ENCODE measurements at regions not wholly inside any gene's neighbourhood (a gene's known extent, or its start where the extent isn't known, plus 50 kb on each side); places are given as distances from the start of the nearest gene placed in this dataset.

DNA sequence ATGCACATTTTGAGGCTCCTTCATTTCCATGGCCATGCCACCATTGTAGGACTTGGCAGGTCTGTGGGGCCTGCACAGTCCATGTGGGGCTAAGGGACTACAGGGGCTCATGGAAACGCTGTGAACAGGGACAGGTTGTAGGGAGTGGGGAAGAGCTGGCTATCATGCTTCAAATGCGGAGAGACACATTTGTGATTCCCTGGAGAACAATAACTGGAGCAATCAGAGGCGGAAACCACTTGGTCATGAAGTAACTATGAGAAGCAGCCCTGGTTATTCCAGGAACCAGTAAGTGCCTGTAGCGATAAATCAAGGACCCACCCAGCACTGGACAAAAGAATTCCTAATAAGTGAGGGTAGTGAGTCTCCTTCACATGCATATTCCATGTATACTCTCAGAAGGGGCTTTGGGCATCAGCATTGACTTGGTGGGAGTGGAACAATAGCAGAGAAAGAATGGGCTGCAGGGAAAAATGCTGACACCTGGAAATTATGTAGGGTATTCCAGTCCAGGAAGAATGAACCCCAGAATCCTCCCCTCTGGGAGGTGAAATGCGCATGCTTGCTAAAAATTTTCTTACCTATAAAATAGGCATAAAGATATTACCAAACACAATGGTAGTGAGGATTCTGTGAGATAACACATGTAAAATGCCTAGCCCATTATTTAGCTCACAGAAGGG is 251.4 kb upstream of the ROPN1 start:
- DNase-seq (ENCODE audit: low read depth in 2 of 2): no peak

DNA sequence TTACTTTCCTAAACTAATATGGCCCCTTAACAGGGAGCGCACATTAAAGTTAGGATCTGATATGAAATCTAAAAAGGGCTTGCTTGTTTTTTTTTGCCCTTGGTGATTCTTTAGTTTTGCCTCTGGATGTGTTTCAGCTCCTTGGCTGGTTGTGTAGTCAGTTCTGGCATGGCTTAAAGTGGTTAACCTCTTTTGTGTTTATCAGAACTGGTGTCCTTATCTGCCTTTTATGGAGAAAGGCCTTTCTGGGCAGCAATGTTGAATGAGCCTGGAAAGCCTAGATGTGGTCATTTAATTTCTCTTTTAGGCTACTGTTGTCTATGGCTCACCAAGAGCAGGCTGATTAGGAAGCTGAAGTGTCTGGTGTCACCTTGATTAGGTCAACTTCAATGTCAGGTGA is 254.5 kb upstream of the ROPN1 start:
- DNase-seq (ENCODE audit: low read depth in 2 of 2): no peak

DNA sequence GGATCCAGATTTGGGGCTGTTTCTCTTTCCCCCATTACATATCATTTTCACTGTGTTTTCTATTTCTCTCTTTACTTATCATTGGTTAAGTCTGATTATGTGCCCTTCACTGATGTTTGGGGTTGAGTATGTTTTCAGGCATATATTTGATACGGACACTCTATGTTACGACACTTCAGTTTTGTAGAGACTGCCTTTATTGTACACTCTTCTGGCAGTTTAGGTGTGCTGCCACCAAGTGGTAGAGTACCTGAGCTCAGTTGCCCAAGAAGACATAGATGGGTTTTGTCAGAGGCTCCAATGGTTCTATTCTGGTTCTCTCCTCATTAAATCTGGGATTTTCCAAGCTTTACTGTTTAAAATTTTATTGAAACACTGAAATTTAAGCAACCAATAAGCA is 255.0 kb upstream of the ROPN1 start:
- DNase-seq (ENCODE audit: low read depth in 2 of 2): no peak

DNA sequence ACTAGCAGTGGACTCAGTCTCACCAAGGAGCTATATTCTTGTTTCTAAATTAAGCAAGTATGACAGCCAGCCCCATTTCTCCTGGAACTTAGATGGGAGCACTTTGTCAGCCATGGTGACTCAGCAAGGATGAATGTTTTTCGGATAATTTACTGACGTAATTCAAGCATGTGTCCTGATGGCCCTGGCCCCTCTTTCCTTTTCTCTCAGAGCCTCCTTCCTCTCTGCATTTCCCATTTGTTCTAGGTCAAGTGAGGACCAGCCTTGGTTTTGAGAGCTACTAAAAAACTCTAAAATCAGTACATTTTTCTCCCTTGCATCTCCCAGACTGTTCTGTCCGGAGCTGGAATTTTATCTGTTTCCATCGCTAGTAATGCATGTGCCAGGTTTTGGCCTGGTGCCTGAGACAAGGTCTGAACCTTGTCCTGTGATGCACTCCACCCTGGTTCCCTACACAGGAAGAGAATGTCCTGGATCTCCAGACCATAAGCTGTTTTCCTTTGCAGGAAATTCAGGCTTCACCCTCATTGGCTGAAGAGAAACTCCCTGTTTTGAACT is 256.6 kb upstream of the ROPN1 start:
- no peak for DNase-seq (ENCODE audit: low read depth in 2 of 2)

DNA sequence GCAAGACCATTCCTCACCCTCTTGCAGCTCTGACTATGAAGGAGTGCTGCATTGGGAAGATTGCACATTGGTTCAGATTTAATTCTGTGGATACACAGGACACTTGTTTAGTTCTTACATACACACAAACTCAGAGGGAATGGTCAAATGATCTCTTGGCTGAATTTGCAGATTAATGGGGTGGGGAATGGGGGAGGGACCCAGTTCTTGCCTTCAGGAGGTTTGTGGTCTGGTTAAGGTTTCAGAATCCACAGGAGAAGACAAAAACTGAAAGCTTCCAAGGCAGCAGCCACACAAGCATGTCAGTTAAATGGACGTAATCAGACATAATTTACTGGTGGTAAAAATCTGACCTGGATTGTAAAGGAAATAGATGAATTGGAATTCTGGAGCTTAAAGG is 257.1 kb upstream of the ROPN1 start:
- no peak for DNase-seq (ENCODE audit: low read depth in 2 of 2)

DNA sequence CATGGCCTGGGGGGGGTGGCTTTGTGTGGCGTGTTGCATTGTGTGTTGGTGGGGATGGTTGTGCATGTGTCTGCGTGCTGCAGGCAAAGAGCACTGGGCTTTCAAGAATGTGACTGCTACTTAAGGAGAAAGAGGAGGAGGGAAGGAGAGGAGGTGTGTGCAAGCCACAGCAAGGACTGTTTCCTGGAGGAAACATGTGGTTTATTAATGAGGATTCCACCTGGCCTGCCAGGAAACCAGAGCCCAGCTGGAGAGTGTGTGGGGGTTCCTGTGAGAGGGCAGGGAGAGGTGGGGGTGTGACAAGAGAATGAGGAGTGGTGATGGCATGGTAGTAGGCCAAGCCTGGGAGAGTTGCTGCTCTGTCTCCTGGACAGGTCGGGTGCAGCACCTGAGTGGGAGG is 258.1 kb upstream of the ROPN1 start:
- no peak for DNase-seq (ENCODE audit: low read depth in 2 of 2)

DNA sequence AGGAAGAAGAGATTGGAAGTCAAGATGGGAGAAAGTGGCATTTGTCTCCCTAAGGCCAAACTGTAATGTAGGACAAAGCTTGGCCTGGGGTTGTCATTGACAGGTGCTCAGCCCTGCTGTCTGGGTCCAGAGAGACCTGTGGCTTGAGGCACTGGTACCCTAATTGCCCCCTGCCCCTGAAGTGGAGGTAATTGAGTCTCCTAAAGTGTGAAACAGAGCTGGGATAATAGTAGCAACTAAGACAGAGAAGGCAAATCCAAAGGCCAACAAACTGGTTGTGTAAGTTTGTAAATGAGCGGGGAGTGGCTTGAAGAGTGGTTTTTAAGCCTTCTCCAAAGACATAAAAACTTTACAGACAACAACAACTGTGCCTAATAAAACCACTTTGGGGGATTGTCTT is 264.2 kb upstream of the ROPN1 start:
- DNase-seq (ENCODE audit: low read depth in 2 of 2): no peak

DNA sequence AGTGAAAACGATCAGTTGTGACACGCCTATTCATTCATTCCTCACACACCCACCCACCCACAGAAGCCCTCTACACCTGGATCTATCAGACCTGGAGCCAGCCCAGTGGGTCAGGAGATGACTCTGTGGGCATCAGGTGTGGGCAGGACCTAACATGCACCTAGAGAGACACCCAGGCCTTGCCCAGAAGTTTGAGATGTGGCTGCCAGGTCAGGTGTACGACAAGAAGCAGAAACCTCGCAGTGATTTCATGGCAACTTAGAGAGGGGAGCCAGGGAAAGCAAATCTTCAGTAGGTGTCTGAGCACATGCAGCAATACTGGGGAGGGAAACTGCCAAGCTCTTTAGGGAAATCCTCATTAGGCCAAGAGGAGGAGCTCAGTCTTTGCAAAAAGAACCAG is 264.7 kb upstream of the ROPN1 start:
- DNase-seq (ENCODE audit: low read depth in 2 of 2): no peak

DNA sequence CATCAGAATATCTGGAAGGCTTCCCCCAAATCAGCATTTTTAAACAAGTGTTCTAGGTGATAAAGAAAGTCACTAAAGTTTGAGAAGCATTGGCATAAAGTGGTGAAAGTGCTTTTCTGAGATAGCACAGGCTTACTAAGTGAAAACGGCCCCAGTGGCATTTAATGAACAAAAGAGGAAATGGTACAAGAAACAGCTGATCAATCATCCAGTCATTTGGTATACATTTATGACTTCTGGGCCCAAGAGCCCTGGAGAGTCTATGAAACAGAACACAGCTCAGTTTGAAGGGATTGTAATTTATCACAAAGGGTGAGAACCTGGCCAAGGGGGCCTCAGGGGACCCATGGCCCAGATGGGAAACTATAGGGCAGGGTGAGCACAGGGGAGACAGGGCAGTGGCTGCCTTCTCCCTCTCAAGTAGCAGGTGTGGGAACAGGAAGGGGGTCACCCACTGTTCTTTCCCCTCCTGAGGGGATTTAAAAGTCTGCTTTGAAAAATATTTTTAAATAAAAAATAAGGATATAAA is 265.5 kb upstream of the ROPN1 start:
- DNase-seq (ENCODE audit: low read depth in 2 of 2): no peak

DNA sequence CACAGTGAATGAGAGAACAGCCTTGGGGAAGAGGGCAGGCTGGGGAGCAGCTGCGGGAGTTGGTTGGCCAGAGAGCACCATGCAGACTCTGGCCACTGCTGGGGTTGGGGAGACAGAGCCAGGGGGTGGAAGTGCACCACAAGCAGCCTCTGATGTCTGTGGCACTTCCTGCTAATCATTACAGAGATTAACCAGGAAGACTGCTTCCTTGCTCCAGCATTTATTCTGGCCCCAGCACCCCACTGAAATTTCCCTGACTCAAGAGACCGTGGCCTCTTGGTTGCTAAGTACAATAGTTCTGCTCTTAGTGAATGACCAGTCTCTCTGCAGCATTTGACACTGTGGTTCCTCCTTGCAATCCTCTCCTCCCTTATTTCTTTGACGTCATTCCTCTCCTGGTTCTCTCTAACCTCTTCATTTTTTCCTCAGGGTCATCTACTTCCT is 266.2 kb upstream of the ROPN1 start:
- no peak for DNase-seq (ENCODE audit: low read depth in 2 of 2)

DNA sequence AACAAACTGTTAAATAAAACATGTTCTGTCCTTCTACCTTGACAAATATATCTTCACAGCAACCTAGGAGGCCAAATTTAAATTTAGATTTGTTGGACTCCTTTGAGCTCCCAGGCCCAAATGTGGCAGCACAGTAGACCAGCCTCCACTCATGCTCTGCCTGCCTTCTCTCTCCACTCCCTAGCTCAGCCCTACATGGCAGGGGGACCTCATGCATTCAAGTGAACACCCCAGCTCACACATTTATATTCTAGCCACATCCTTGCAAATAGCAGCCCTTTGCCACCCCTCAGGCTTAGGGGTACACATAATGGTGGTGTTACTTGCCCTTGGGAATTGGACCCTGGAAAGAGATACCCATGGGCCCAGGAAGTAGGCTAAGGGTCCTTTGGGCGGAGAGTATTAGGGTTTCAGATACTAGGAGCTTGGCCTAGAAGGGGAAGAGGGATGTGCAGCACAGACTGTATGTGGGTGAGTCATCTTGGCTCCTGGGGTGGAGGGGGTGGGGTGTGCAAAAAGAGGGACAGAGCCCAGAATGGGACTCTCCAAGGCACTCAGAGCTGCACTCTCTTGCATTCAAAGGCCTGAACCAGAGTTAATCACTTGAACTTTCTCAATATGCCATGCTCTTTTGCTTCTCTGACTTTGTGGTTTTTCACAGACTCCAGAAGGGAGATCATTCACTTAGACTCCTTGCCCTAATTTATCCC is 268.4 kb upstream of the ROPN1 start:
- no peak for DNase-seq (ENCODE audit: low read depth in 2 of 2)

DNA sequence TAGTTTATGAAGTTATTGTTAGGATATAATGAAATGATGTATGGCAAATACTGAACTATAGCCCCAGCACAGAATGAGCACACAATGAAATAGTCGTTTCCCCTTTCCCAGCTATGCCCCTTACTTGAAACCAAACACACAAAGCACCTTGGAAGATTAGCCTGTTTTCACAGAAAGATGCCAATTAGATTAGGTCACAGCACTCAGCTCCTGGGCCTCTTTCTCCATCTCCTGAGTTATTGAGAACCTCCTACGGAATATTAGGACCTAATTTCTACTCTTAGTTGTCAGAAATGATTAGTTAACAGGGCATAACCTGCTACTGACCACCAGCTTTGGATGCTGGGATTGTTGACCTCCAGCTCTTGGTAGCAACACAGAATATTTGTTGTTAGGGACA is 269.4 kb upstream of the ROPN1 start:
- DNase-seq (ENCODE audit: low read depth in 2 of 2): no peak

DNA sequence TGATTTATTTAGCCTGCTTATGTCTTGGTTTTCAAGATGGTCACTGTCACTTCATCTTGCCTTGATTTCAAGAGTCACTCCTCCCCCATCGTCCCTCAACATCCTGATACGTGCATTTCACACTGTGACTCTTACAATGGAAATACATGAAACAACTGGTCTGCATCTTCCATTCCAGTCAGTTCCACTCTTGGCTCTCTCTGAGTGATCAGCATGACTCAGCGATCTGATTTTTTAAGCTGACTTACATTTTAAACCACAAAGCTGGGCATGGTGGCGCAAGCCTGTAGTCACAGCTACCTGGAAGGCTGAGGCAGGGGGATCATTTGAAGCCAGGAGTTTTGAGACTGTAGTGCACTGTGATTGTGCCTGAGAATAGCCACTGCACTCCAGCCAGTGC is 271.2 kb upstream of the ROPN1 start:
- DNase-seq (ENCODE audit: low read depth in 2 of 2): no peak

DNA sequence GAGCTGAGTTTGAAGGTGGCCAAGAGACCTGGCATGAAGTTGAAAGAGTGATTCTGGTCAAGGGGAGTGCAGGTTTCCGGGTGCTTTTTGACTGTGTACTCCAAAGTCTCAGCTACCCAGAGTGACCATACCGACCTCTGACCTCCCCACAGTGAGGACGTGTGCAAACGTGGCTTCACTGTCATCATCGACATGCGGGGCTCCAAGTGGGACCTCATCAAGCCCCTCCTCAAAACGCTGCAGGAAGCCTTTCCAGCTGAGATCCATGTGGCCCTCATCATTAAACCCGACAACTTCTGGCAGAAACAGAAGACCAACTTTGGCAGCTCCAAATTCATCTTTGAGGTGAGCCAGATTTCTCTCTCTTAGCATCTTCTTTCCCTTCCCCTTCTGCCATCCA is 272.4 kb upstream of the ROPN1 start:
- DNase-seq (ENCODE audit: low read depth in 2 of 2): no peak

DNA sequence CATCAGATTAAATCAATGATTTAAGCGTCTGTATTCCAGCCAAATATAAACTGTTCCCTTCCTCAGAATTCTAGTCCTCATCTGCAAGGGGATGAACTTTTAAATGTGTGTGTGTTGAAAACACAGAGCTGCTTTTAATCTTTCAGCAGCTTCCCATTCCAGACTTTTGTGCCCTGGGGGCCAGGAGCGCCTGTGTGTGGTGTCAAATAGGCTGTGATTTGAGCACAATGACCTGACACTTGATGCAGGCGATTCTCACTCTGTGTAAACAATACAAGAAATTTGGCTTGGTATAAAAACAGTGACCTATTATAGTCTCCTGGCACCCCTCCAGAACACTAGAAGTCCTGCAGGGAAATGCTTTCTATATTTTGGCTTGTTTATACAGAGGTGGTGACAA is 274.6 kb upstream of the ROPN1 start:
- DNase-seq (ENCODE audit: low read depth in 2 of 2): no peak

DNA sequence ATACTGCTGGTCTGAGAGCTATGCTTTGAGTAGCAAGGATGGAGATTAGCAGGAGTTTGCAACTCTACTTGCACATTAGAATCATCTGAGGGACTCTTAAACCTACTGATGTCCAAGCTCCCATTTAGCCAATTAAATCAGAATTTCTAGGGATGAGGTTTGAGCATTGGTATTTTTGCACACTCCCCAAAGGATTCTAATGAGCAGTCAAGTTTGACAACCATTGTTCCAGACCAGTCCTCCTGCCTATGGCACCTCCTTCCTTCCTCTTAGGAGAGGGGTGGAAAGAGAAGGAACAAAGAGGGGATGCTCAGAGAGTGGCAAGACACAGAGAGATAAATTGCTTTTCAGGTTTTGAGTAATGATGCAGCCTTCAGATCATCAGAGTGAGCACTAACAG is 275.5 kb upstream of the ROPN1 start:
- DNase-seq (ENCODE audit: low read depth in 2 of 2): no peak

DNA sequence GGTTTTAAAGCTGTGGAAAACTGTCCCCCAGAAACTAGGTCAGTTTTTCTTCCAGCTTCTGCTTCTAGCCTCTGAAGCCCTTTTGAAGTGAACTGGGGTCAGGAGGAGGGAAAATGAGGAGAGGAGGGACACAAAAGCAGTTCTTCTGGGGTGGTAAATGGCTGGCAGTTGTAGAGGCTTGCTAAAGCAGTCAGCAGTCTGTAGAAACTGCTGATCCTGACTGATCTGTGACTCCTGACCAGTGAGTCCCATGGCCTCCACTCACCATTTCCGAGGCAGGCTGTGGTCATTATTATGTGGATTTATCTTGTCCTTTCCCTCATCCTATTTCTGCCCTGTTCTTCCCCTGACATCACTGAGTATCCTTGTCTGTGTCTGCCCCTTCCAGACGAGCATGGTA is 276.4 kb upstream of the ROPN1 start:
- DNase-seq (ENCODE audit: low read depth in 2 of 2): no peak

DNA sequence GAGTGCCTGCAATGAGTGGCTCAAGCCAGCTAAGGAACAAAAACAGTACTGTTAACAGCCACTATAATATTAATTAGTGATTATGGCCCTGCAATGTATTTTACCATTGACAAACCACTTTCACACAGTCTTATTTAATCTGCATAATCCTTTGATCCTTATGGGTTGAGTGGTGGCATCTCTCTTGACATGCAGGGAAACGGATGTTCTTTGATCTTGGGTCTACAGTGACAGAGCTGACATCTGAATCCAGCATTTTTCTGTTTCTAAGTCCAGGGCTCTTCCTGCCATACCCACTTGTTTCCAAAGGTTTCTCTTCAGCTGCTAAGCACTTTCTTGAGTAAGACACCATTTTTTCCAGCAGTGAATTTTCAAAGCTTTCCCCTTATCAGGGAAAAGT is 277.7 kb upstream of the ROPN1 start:
- no peak for DNase-seq (ENCODE audit: low read depth in 2 of 2)

DNA sequence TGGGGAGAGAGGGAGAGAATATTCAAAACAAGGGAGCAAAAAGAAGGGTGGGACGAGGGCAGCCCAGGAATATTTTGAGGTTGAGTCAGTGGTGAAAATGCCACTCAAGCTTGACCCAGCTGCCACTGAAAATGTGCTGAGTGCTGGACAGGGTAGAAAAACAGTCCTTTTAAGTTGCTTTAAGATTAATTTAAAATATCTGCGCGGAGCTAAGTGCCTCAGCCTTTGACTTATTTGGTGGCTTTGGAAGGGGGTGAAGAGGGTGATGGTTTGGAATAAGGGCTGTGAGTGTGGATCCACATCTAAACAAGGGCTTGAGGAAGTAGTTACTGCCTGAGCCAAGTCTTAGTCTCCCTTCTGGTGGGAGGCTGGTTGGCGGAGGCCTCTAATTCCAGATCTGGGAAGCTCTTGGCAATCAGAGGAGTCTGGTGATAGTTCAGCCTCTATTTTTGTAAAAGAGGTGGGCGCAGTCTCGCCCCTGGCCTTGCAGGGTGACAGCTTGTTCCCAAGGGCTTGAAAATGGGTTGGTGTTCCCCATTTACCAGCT is 280.8 kb upstream of the ROPN1 start:
- no peak for DNase-seq (ENCODE audit: low read depth in 2 of 2)

DNA sequence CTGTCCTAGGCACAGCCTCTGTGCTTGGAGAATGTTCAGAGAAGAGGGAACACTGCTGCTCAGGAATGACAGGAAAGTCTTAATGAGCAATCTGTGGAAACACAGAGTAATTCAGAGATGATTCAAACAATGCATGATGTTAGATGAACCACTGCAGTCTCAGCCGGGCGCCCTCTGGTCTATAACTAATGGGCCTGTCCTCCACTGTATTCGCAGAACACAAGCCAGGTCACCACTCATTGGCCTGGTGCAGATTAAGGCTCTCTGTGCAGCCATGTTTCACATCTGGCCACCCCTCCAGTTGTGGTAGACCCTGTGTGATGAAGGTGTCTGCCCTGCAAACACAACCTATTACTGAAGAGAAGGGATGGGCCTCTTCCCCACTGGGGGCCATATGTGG is 281.7 kb upstream of the ROPN1 start:
- DNase-seq (ENCODE audit: low read depth in 2 of 2): no peak

DNA sequence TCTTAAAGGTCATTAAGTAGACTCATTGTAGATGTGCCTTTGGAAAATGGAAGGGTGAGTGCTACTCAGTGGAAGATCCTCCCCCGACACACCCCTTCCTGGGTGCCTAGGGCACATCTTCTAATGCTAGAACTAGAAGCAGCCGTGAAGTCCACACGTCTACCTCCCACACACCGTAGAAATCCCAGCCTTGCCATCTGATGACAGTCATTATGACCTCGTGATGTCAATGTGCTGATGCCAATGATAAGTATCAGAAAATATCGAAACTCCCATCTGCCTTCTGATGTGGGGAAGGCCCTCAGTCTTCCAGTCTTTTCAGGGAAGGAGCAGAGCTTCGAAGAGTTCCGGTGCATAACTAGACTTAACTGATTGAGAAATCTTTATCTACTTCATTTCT is 282.1 kb upstream of the ROPN1 start:
- no peak for DNase-seq (ENCODE audit: low read depth in 2 of 2)

DNA sequence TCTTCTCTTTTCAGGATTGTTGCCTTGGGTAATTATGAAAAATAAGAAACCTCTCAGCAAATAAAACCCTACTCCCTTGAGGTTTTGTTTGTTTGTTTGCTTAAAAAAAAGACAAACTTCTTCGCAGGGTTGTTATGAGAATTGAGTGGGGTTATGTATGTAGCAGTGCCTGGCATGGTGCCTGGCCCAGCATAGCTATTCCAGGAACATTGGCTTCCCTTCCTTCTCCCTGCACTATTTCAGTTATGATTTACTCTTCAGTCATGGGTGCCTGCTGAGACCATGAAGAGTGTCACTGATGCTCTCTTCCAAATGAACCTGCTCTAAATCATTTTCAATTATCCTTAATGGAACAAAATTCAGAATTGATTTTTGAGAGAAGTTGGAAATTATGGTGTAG is 283.5 kb upstream of the ROPN1 start:
- no peak for DNase-seq (ENCODE audit: low read depth in 2 of 2)

DNA sequence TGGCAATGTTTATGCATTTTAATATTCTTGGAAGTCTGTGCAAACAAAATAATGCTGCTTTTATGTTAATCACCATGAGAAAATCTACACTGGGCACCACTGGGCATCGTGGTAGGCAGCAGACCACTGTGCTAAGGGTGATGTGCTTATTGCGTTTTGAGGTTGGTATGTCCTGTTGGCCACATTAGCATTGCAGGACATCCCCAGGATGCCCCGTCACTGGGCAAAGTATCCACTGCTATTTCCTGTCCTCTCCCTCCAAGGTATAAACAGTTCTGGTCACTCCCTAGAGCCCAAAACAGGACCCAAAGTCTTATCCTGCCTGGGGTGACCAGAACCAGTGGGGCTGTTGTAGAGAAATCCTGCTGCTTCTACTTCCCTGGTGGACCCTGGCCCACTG is 284.2 kb upstream of the ROPN1 start:
- DNase-seq (ENCODE audit: low read depth in 2 of 2): no peak

All from stimulated activated CD8-positive, alpha-beta memory T cell treated with anti-CD3 and anti-CD28 coated beads, Interleukin-15, amount 100 ng/mL, for 4 hours (primary cell).